KMS-11 (cell line): ENCODE measurements at regions not wholly inside any gene's neighbourhood (a gene's known extent, or its start where the extent isn't known, plus 50 kb on each side); places are given as distances from the start of the nearest gene placed in this dataset.

Experiments
- H2AFZ ChIP-seq: fragments of 200-600 bp; sonication (generic); 2 replicates; pipeline ENCODE4 v1.6.1; 2016; ENCODE audit warnings: antibody characterized with exemption, mixed run types, low read depth
- H3K27ac ChIP-seq: fragments of 200-600 bp; sonication (generic); 2 replicates; pipeline ENCODE4 v1.6.1; 2016; ENCODE audit warnings: mild to moderate bottlenecking, mixed run types
- H3K27me3 ChIP-seq: fragments of 200-600 bp; sonication (generic); 2 replicates; pipeline ENCODE4 v1.6.1; 2017; ENCODE audit warnings: mild to moderate bottlenecking, low read depth, mixed run types, moderate library complexity; ENCODE audit not compliant: insufficient read depth
- H3K36me3 ChIP-seq: fragments of 200-600 bp; sonication (generic); 2 replicates; pipeline ENCODE4 v1.6.1; 2017; ENCODE audit warnings: mild to moderate bottlenecking, mixed run types; ENCODE audit not compliant: insufficient read depth
- H3K4me1 ChIP-seq: fragments of 200-600 bp; sonication (generic); 2 replicates; pipeline ENCODE4 v1.6.1; 2016; ENCODE audit warnings: mild to moderate bottlenecking, low read depth, mixed run types; ENCODE audit not compliant: poor library complexity, severe bottlenecking
- H3K4me2 ChIP-seq: fragments of 200-600 bp; sonication (generic); 2 replicates; pipeline ENCODE4 v1.7.0; 2016; ENCODE audit warnings: mild to moderate bottlenecking, mixed run types
- H3K4me3 ChIP-seq: fragments of 200-600 bp; sonication (generic); IDR thresholded peaks from 2 replicates; pipeline ENCODE4 v1.6.1; 2017; ENCODE audit warnings: low read depth, low read length, mixed read lengths; ENCODE audit not compliant: insufficient read depth
- H3K79me2 ChIP-seq: fragments of 200-600 bp; sonication (generic); 2 replicates; pipeline ENCODE4 v1.6.1; 2016; ENCODE audit warnings: low read depth, mixed run types; ENCODE audit not compliant: insufficient read depth
- H3K9ac ChIP-seq: fragments of 200-600 bp; sonication (generic); 2 replicates; pipeline ENCODE4 v1.6.1; 2016; ENCODE audit warnings: mild to moderate bottlenecking, mixed run types
- H4K20me1 ChIP-seq: fragments of 200-600 bp; sonication (generic); 2 replicates; pipeline ENCODE4 v1.6.1; 2016; ENCODE audit warnings: mild to moderate bottlenecking, mixed run types; ENCODE audit not compliant: insufficient read depth
- TF ChIP-seq, protein P1 (sequence below): fragments of 200-600 bp; sonication (generic); conservative IDR thresholded peaks from 2 replicates; pipeline ENCODE4 v1.6.1; 2017; ENCODE audit warnings: low read depth, mild to moderate bottlenecking, antibody characterized with exemption, low read length, moderate library complexity, mixed read lengths

DNA sequence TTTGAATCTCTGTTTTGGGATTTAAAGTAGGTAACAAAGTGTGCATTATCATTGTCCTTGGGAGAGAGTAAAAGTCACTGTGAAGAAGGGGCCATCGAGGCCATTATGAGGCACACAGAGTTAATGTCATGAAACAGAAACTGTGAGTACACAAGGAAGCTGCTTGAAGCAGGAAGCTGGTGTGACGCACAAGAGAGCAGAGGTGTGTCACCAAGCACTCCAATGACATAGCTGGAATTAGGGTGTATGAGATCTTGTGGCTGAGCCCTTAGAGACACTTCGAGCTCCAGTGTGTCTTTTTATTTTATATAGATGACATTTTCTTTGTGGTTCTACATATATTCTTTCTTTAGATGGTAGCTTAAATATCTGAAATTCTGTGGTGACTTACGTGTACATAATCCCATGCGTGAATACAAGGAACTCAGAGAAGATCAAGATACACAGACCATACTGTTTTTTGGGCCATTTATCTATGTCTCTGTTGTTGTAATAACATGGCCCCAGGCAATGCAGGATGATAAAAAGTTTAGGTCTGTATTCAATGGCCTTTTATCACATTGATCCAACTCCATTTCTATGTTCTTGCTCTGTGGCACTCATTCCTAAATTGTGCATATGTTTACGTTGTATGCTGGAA lies 164.7 kb upstream of the FAM98A start:
- no peak overlapping the region for H3K4me3 ChIP-seq
- TF ChIP-seq, protein P1, sequence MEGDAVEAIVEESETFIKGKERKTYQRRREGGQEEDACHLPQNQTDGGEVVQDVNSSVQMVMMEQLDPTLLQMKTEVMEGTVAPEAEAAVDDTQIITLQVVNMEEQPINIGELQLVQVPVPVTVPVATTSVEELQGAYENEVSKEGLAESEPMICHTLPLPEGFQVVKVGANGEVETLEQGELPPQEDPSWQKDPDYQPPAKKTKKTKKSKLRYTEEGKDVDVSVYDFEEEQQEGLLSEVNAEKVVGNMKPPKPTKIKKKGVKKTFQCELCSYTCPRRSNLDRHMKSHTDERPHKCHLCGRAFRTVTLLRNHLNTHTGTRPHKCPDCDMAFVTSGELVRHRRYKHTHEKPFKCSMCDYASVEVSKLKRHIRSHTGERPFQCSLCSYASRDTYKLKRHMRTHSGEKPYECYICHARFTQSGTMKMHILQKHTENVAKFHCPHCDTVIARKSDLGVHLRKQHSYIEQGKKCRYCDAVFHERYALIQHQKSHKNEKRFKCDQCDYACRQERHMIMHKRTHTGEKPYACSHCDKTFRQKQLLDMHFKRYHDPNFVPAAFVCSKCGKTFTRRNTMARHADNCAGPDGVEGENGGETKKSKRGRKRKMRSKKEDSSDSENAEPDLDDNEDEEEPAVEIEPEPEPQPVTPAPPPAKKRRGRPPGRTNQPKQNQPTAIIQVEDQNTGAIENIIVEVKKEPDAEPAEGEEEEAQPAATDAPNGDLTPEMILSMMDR, result no peak

DNA sequence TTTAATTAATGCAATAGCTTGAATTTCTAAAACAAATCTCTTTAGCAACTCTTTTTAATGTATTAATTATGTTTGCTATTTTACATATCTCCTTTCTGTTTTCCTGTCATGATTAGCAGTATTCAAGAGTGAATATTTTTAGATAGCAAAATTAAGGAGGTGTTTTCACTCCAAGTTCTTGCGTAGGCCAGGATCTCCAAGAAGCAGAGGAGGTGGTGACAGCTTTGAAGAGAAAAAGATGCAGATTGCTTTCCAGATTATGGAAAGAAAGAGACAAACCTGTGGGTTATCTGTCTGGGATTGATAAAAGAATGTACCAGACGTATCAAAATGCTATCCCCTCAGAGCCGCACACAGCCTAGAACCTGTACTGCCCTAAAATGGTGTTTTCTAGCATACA lies 163.5 kb upstream of the FAM98A start:
- H4K20me1 ChIP-seq, result no peaks in the 10 kb centered on the region
- TF ChIP-seq, protein P1, result no peak
- H3K27ac ChIP-seq, result no peak overlapping the region
- no peaks in the 10 kb centered on the region for H3K36me3 ChIP-seq
- H3K4me3 ChIP-seq, result no peak overlapping the region
- H3K79me2 ChIP-seq, result no peaks in the 10 kb centered on the region
- H3K27me3 ChIP-seq, result no peaks in the 10 kb centered on the region
- no peaks in the 10 kb centered on the region for H3K4me1 ChIP-seq
- no peak overlapping the region for H3K9ac ChIP-seq
- H2AFZ ChIP-seq, result no peak overlapping the region
- H3K4me2 ChIP-seq, result no peak overlapping the region

More for the DNA sequence above, 164.7 kb upstream of the FAM98A start:
- H3K4me2 ChIP-seq, result no peak overlapping the region
- no peak overlapping the region for H2AFZ ChIP-seq
- H3K79me2 ChIP-seq, result no peaks in the 10 kb centered on the region
- H3K9ac ChIP-seq, result no peak overlapping the region
- H3K4me1 ChIP-seq, result no peaks in the 10 kb centered on the region
- H3K27ac ChIP-seq, result no peak overlapping the region
- no peaks in the 10 kb centered on the region for H3K36me3 ChIP-seq
- H4K20me1 ChIP-seq, result no peaks in the 10 kb centered on the region
- H3K27me3 ChIP-seq, result no peaks in the 10 kb centered on the region

DNA sequence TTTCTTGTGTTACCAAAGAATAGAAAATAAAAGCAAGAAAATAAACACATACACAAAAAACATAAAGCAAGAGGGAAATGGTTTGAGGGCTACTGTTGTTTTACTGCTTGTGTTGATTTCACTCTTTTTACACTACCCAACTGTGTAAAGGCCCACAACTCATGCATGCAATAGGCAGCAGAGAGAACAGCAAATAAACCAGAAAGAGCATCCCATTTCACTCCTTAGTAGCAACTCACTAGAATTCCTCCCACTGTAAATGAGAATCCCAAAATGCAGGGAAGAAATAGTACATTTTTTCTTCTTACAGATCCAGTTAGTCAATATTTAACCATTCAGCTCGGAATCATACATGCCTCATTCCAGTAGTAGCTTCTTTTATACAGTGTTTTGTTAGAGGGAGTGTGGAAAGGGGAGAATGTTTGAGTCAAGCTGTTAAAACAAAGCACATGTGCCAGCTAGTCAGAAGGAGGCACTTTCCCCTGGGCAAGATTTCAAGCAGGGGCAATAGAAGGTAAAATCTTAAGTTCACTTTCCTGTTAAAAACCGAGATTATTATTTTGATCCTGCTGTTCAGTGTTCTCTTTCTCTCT lies 147.2 kb upstream of the FAM98A start:
- TF ChIP-seq, protein P1, result no peak
- no peak overlapping the region for H3K4me2 ChIP-seq
- H4K20me1 ChIP-seq, result no peaks in the 10 kb centered on the region
- no peaks in the 10 kb centered on the region for H3K79me2 ChIP-seq
- H3K27me3 ChIP-seq, result no peaks in the 10 kb centered on the region
- no peak overlapping the region for H3K4me3 ChIP-seq
- no peak overlapping the region for H3K27ac ChIP-seq
- no peaks in the 10 kb centered on the region for H3K36me3 ChIP-seq
- no peak overlapping the region for H3K9ac ChIP-seq
- H2AFZ ChIP-seq, result no peak overlapping the region
- no peaks in the 10 kb centered on the region for H3K4me1 ChIP-seq

DNA sequence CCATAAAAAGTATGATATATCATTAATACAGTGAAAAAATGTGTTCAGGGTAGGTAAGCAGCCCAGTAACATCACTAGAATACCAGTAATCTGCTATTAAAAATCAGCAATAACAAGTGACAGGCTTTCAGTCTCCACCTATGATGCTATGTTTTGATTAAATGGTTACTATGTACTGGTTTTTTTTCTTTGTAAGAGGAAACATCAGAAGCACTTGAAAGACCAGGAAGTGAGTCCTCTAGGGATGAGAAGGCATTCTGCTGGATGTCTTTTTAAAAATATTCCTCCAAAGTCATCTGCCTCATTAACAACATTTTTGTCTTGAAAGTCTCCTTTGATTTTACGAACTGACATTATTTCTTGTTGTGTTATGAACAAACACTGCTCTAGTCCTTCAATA lies 136.0 kb upstream of the FAM98A start:
- Histone ChIP-seq H4K20me1 (no peaks in the 10 kb centered on the region), H3K27ac (no peak overlapping the region), H3K4me2 (no peak overlapping the region), H3K4me3 (no peak overlapping the region), H3K36me3 (no peaks in the 10 kb centered on the region), H3K4me1 (no peaks in the 10 kb centered on the region), H3K79me2 (no peaks in the 10 kb centered on the region), H3K9ac (no peak overlapping the region), H2AFZ (no peak overlapping the region), H3K27me3 (no peaks in the 10 kb centered on the region)
- TF ChIP-seq, protein P1, result no peak
